Mesothelial cell of epicardium (in vitro differentiated cells): ENCODE measurements at regions not wholly inside any gene's neighbourhood (a gene's known extent, or its start where the extent isn't known, plus 50 kb on each side); places are given as distances from the start of the nearest gene placed in this dataset.

Experiments used
- DNase-seq, 2 experiments: peaks; one replicate each; pipeline ENCODE4 v3.0.0; 2021; ENCODE audit warnings: low spot score in 2 of 2; ENCODE audit not compliant: unreplicated experiment in 2 of 2
- H3K27ac Mint-ChIP-seq: 2 replicates; pipeline ENCODE4 v1.8.0; 2021; ENCODE audit warnings: mixed read lengths
- H3K27me3 Mint-ChIP-seq: 2 replicates; pipeline ENCODE4 v1.8.0; 2021; ENCODE audit warnings: low read depth, mixed read lengths
- H3K36me3 Mint-ChIP-seq: 2 replicates; pipeline ENCODE4 v1.8.0; 2021; ENCODE audit warnings: mixed read lengths
- H3K4me1 Mint-ChIP-seq: 2 replicates; pipeline ENCODE4 v1.8.0; 2021; ENCODE audit warnings: mixed read lengths
- H3K4me3 Mint-ChIP-seq: 2 replicates; pipeline ENCODE4 v1.8.0; 2021; ENCODE audit warnings: mild to moderate bottlenecking, moderate library complexity, mixed read lengths
- H3K9me3 Mint-ChIP-seq: 2 replicates; pipeline ENCODE4 v1.8.0; 2021; ENCODE audit warnings: mixed read lengths
- TF ChIP-seq, protein P1 (sequence below): fragments of 200-600 bp; sonication (generic); IDR thresholded peaks from one replicate; pipeline ENCODE4 v1.5.0; 2021; ENCODE audit warnings: antibody characterized with exemption; ENCODE audit not compliant: unreplicated experiment

DNA sequence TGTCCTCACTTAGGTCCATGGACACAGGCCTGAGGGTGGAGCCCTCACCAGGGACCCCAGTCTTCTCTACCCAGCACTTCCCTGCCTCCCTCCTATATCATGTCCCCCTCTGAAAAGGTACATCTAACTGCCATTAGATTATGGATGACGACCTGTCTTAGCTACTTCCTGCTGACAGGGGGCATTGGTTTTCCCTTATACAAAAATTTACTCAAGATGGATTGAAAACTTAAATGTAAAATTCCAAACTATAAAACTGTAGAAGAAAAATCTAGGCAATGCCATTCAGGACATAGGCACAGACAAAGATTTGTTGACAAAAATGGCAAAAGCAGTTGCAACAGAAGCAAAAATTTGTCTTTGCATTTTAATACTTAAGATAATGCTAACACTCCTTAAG is 623.2 kb upstream of the FAM174A start:
- H3K4me3 Mint-ChIP-seq, result no peak overlapping the region
- H3K4me1 Mint-ChIP-seq, result no peaks in the 10 kb centered on the region
- no peaks in the 10 kb centered on the region for H3K27me3 Mint-ChIP-seq
- TF ChIP-seq, protein P1, sequence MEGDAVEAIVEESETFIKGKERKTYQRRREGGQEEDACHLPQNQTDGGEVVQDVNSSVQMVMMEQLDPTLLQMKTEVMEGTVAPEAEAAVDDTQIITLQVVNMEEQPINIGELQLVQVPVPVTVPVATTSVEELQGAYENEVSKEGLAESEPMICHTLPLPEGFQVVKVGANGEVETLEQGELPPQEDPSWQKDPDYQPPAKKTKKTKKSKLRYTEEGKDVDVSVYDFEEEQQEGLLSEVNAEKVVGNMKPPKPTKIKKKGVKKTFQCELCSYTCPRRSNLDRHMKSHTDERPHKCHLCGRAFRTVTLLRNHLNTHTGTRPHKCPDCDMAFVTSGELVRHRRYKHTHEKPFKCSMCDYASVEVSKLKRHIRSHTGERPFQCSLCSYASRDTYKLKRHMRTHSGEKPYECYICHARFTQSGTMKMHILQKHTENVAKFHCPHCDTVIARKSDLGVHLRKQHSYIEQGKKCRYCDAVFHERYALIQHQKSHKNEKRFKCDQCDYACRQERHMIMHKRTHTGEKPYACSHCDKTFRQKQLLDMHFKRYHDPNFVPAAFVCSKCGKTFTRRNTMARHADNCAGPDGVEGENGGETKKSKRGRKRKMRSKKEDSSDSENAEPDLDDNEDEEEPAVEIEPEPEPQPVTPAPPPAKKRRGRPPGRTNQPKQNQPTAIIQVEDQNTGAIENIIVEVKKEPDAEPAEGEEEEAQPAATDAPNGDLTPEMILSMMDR, result no peak
- no peaks in the 10 kb centered on the region for H3K9me3 Mint-ChIP-seq
- H3K36me3 Mint-ChIP-seq, result no peaks in the 10 kb centered on the region
- H3K27ac Mint-ChIP-seq, result no peak overlapping the region
- no peak for DNase-seq

DNA sequence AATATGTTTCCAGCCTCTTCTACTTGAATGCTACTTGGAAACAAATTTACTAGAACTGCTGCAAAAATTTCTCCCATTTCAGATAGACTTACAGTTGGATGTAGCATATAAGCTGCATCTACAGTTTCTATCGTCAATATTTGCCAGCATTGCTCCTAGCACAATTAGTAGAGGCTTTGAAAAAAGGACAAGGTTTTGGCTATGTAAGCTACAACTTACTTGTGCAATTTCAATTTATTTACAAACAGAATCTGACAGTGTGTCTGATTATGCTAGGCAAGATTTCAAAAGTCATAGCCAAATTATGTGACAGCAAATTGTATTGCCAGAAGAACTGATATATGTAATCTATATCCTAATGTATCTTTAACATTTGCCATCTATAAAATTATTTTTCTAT is 628.4 kb upstream of the FAM174A start:
- Mint-ChIP-seq H3K9me3 (no peaks in the 10 kb centered on the region), H3K4me1 (no peaks in the 10 kb centered on the region)
- no peak for DNase-seq

DNA sequence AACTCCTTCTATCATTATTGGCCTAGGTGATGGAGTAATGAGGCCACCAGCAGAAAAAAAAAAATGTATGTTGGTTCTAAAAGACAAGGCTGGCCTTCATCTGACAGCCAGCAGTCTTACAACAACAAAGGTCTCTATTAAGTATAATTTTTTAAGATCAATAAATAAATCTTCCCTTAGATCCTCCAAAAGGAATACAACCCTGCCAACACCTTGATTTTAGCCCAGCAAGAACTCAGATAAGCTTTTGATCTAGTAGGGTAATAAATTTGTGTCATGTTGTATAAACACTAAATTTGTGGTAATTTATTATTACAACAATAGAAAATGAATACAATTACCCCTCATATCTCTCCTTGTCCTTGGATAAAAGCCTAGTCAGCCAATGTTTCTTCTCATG is 633.2 kb upstream of the FAM174A start:
- no peak overlapping the region for H3K27ac Mint-ChIP-seq
- H3K4me3 Mint-ChIP-seq, result no peak overlapping the region
- DNase-seq, result no peak
- no peaks in the 10 kb centered on the region for H3K36me3 Mint-ChIP-seq
- no peaks in the 10 kb centered on the region for H3K4me1 Mint-ChIP-seq
- TF ChIP-seq, protein P1, result no peak
- H3K27me3 Mint-ChIP-seq, result peaks cover 5% of the 10 kb centered on the region
- no peaks in the 10 kb centered on the region for H3K9me3 Mint-ChIP-seq

More for the DNA sequence above, 628.4 kb upstream of the FAM174A start:
- no peak overlapping the region for H3K27ac Mint-ChIP-seq
- H3K36me3 Mint-ChIP-seq, result no peaks in the 10 kb centered on the region
- TF ChIP-seq, protein P1, result no peak
- H3K27me3 Mint-ChIP-seq, result peaks cover 5% of the 10 kb centered on the region
- no peak overlapping the region for H3K4me3 Mint-ChIP-seq

DNA sequence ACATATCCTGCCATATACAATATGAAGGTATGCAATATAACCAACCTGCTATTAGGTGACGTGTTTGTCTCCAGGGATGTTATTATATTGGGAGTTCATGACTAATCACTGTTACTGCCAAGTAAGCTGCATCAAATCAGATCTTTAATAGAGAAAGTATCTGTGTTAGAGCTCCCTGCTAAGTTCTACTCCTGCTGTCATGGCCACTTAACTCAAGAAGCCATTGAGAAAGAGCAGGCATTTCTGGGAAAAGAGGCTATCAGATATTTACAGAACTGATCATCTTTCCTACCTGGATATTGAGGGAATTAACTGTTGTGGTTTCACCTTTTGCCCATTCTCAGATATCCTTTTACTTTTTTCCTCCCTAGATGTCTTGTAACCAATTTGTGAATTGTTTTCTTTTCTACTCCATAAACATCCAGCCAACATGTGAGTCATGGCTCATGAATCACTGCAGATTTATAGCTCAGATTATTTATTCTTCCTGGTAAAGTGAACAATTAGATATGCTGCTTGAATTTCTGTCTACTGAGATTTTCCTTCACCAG is 634.8 kb upstream of the FAM174A start:
- Mint-ChIP-seq H3K36me3 (no peaks in the 10 kb centered on the region), H3K27ac (no peak overlapping the region), H3K4me1 (no peaks in the 10 kb centered on the region), H3K27me3 (peaks cover 5% of the 10 kb centered on the region), H3K9me3 (no peaks in the 10 kb centered on the region), H3K4me3 (no peak overlapping the region)
- TF ChIP-seq, protein P1, result no peak
- no peak for DNase-seq

DNA sequence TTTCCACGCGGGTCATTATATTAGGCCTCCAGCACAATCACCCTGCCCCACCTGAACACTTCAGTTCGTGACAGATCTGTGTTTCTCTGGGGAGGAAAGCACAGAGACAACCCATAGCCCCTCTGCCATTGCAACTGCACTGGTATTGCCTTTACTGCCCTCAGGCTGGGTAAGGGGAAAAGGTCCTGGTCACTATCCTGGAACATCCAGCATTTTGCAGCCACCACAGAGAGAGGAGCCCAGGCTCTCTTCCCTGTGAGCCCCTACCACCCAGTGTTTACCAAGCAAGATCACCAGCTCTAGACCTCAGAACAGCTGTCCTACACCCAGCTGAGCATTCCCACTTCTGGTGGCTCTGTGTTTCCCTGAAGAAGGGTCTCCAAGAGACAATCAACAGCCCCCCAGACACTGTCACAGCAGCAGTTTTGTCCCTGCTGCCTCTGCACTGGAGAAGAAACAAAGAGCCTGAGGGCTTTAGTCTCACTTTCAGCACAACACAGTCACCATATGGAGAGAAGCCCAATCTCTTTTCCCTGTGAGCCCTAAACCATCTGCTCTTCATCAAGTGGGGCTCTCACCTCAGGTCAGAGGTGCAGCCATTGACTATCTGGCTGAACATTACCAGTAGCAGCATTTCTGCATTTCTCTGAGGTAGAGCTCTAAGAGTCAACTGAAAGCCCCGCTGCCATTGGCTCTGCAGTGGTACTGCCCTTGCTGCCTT is 655.2 kb upstream of the FAM174A start:
- no peaks in the 10 kb centered on the region for H3K9me3 Mint-ChIP-seq
- no peak for DNase-seq
- no peaks in the 10 kb centered on the region for H3K4me1 Mint-ChIP-seq
- no peaks in the 10 kb centered on the region for H3K27me3 Mint-ChIP-seq
- no peaks in the 10 kb centered on the region for H3K36me3 Mint-ChIP-seq
- TF ChIP-seq, protein P1, result no peak
- H3K27ac Mint-ChIP-seq, result no peak overlapping the region
- H3K4me3 Mint-ChIP-seq, result no peak overlapping the region
